Gastroesophageal sphincter (tissue), 4 donors: ENCODE measurements at regions not wholly inside any gene's neighbourhood (a gene's known extent, or its start where the extent isn't known, plus 50 kb on each side); places are given as distances from the start of the nearest gene placed in this dataset.

Experiments used
- ATAC-seq: fragments of 150-250 bp; one replicate; pipeline ENCODE4 v1.9.1; 2016; ENCODE audit warnings: mild to moderate bottlenecking, moderate library complexity
- H3K27ac ChIP-seq, 4 donors: fragments of 200-600 bp; sonication (generic) in 3 of 4; 1 replicate in 3 of 4; 2 replicates in 1 of 4; pipeline ENCODE4 v1.5.1; 2016 to 2019
- H3K27me3 ChIP-seq: fragments of 200-600 bp; sonication (generic); one replicate; pipeline ENCODE4 v1.5.1; 2019
- H3K36me3 ChIP-seq, 2 donors: fragments of 200-600 bp; sonication (generic); one replicate each; pipeline ENCODE4 v1.5.1; 2019; ENCODE audit warnings: control low read depth in 1 of 2
- H3K4me1 ChIP-seq, 3 donors: fragments of 200-600 bp; sonication (generic); 1 replicate in 2 of 3; 2 replicates in 1 of 3; pipeline ENCODE4 v1.5.1; 2016 to 2019; ENCODE audit warnings: control low read depth in 2 of 3
- H3K4me3 ChIP-seq, 2 donors: fragments of 200-600 bp; sonication (generic); one replicate each; pipeline ENCODE4 v1.5.1; 2019; ENCODE audit warnings: mild to moderate bottlenecking in 1 of 2, moderate library complexity in 1 of 2
- H3K9me3 ChIP-seq, 3 donors: fragments of 200-600 bp; sonication (generic); one replicate each; pipeline ENCODE4 v1.5.1; 2017 to 2019; ENCODE audit warnings: control low read depth in 2 of 3
- EP300 ChIP-seq: sonication (generic); formaldehyde crosslinking; IDR thresholded peaks from one replicate; pipeline ENCODE4 v1.6.1; 2017; ENCODE audit warnings: antibody characterized with exemption, mild to moderate bottlenecking
- POLR2A ChIP-seq, 2 donors: fragments of 450-650 bp; IDR thresholded peaks; one replicate each; pipeline ENCODE4 v1.6.1; 2017; ENCODE audit warnings: antibody characterized with exemption in 2 of 2, mild to moderate bottlenecking in 2 of 2, moderate library complexity in 1 of 2
- POLR2AphosphoS5 ChIP-seq: sonication (generic); formaldehyde crosslinking; IDR thresholded peaks from one replicate; pipeline ENCODE4 v1.6.1; 2017; ENCODE audit warnings: antibody characterized with exemption
- WGBS, 2 donors: methylation state at CpG; one replicate each; pipeline ENCODE4 v1.1.5; 2018; ENCODE audit warnings: low coverage in 1 of 2; 5-methylcytosine and 5-hydroxymethylcytosine counted together
- TF ChIP-seq, protein P1 (sequence below), 4 experiments: fragments of 200-600 bp in 2 of 4; fragments of 450-650 bp in 2 of 4; sonication (generic) in 1 of 4; IDR thresholded peaks; one replicate each; pipeline ENCODE4 v1.5.1; 2017 to 2019; ENCODE audit warnings: antibody characterized with exemption in 4 of 4, mild to moderate bottlenecking in 2 of 4, moderate library complexity in 2 of 4

DNA sequence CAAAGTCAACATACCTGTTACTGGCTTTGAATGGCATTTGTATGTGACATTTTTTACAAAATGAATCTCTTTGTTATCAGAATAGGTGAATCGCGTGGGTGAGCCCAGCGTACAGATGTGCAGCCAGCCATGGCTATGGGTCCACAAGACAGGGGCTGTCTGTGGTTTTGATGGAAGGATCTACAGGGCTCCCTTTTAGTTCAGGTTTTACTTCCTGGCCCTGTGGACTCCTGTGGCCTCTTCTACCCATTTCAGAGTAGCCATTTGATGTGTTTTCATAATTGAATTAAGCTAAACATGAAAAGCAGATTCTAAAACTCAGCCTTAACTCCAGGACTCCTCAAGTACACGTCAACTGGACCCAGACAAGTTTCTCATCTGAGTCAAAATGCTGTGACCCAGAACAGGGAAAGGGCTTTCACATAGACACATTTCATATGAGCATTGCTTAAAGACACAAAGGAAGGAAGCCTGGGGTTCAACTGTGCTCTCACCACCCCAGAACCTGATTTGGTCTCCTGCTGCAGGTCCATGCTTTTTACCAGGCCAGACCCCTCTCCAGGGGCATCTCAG lies 105.3 kb upstream of the NAA20 start:
- no peaks in the 10 kb centered on the region for H3K36me3 ChIP-seq
- TF ChIP-seq POLR2A (IDR thresholded peaks at IDR 0.05) (no peak), EP300 (no peak), POLR2AphosphoS5 (no peak)
- TF ChIP-seq, protein P1, sequence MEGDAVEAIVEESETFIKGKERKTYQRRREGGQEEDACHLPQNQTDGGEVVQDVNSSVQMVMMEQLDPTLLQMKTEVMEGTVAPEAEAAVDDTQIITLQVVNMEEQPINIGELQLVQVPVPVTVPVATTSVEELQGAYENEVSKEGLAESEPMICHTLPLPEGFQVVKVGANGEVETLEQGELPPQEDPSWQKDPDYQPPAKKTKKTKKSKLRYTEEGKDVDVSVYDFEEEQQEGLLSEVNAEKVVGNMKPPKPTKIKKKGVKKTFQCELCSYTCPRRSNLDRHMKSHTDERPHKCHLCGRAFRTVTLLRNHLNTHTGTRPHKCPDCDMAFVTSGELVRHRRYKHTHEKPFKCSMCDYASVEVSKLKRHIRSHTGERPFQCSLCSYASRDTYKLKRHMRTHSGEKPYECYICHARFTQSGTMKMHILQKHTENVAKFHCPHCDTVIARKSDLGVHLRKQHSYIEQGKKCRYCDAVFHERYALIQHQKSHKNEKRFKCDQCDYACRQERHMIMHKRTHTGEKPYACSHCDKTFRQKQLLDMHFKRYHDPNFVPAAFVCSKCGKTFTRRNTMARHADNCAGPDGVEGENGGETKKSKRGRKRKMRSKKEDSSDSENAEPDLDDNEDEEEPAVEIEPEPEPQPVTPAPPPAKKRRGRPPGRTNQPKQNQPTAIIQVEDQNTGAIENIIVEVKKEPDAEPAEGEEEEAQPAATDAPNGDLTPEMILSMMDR (IDR thresholded peaks at IDR 0.05): no peak
- no peak overlapping the region for H3K4me3 ChIP-seq
- H3K27ac ChIP-seq: no peak overlapping the region
- H3K27me3 ChIP-seq: no peaks in the 10 kb centered on the region
- ATAC-seq: no peak
- no peaks in the 10 kb centered on the region for H3K9me3 ChIP-seq
- peaks cover 0 to 43% (median 0%) of the 10 kb centered on the region in 3 donors for H3K4me1 ChIP-seq
- WGBS, 2 donors: 89 to 95% methylated on average over 1 to 4 of the region's 4 CpGs

- no peaks in the 10 kb centered on the region for H3K27me3 ChIP-seq
- H3K36me3 ChIP-seq: no peaks in the 10 kb centered on the region
- TF ChIP-seq, protein P1 (IDR thresholded peaks at IDR 0.05): no peak
- TF ChIP-seq POLR2A (IDR thresholded peaks at IDR 0.05) (no peak), EP300 (no peak), POLR2AphosphoS5 (no peak)
- H3K9me3 ChIP-seq: no peaks in the 10 kb centered on the region
- no peak for ATAC-seq
- H3K4me3 ChIP-seq: no peak overlapping the region
- no peak overlapping the region for H3K27ac ChIP-seq
- 92 to 100% methylated on average over 1 of the region's 1 CpG for WGBS, 2 donors
- H3K4me1 ChIP-seq: peaks cover 0 to 54% (median 0%) of the 10 kb centered on the region in 3 donors
Measured at GRCh38 chr20:19913349-19913748, 103.8 kb upstream of the NAA20 start.

- 88 to 90% methylated on average over 9 to 10 of the region's 10 CpGs for WGBS, 2 donors
- H3K27me3 ChIP-seq: no peaks in the 10 kb centered on the region
- peak overlapping the region in 1 of 4 donors; percentile 3 for H3K27ac ChIP-seq
- H3K4me3 ChIP-seq: no peak overlapping the region
- TF ChIP-seq EP300: no peak
- H3K4me1 ChIP-seq: peaks cover 0 to 58% (median 0%) of the 10 kb centered on the region in 3 donors
- no peak for ATAC-seq
- no peaks in the 10 kb centered on the region for H3K36me3 ChIP-seq
- no peaks in the 10 kb centered on the region for H3K9me3 ChIP-seq
Measured at GRCh38 chr20:19913927-19914614, 103.1 kb upstream of the NAA20 start.

GRCh38 chr20:19915111-19915798 lies 101.9 kb upstream of the NAA20 start:
- H3K27me3 ChIP-seq: no peaks in the 10 kb centered on the region
- peak overlapping the region in 3 of 4 donors; percentile 3 to 48 (median 36) for H3K27ac ChIP-seq
- WGBS, 2 donors: 80 to 88% methylated on average over 5 of the region's 6 CpGs
- no peak for TF ChIP-seq POLR2A (IDR thresholded peaks at IDR 0.05)
- TF ChIP-seq, protein P1 (IDR thresholded peaks at IDR 0.05): no peak
- TF ChIP-seq EP300: no peak
- TF ChIP-seq POLR2AphosphoS5: no peak
- ATAC-seq: peak; percentile 52
- no peak overlapping the region for H3K4me3 ChIP-seq
- no peaks in the 10 kb centered on the region for H3K36me3 ChIP-seq
- peaks cover 0 to 48% (median 0%) of the 10 kb centered on the region in 3 donors for H3K4me1 ChIP-seq
- no peaks in the 10 kb centered on the region for H3K9me3 ChIP-seq

- no peaks in the 10 kb centered on the region for H3K9me3 ChIP-seq
- WGBS, 2 donors: 73 to 78% methylated on average over 10 of the region's 12 CpGs
- no peaks in the 10 kb centered on the region for H3K27me3 ChIP-seq
- no peak overlapping the region for H3K27ac ChIP-seq
- peaks cover 0 to 55% (median 0%) of the 10 kb centered on the region in 3 donors for H3K4me1 ChIP-seq
- no peak for TF ChIP-seq POLR2A (IDR thresholded peaks at IDR 0.05)
- TF ChIP-seq EP300: no peak
- TF ChIP-seq POLR2AphosphoS5: no peak
- TF ChIP-seq, protein P1 (IDR thresholded peaks at IDR 0.05): no peak
- ATAC-seq: no peak
- no peak overlapping the region for H3K4me3 ChIP-seq
- H3K36me3 ChIP-seq: no peaks in the 10 kb centered on the region
Measured at GRCh38 chr20:19916531-19917485, 100.4 kb upstream of the NAA20 start.
